Dendritic cell treated with granulocyte-macrophage colony-stimulating factor and Interleukin-4, amounts not matched to agents 40 ng/mL and 50 ng/mL, for 4 days (primary cell): ENCODE measurements at regions not wholly inside any gene's neighbourhood (a gene's known extent, or its start where the extent isn't known, plus 50 kb on each side); places are given as distances from the start of the nearest gene placed in this dataset.

ENCODE experiments used
- H3K27ac Mint-ChIP-seq: one replicate; pipeline ENCODE4 v1.8.0; 2022; ENCODE audit warnings: mild to moderate bottlenecking, mixed read lengths
- H3K27me3 Mint-ChIP-seq: one replicate; pipeline ENCODE4 v1.8.0; 2022; ENCODE audit warnings: mild to moderate bottlenecking, mixed read lengths
- H3K36me3 Mint-ChIP-seq: one replicate; pipeline ENCODE4 v1.8.0; 2022; ENCODE audit warnings: low read depth, mixed read lengths
- H3K4me1 Mint-ChIP-seq: one replicate; pipeline ENCODE4 v1.8.0; 2022; ENCODE audit warnings: low read depth, mixed read lengths
- H3K4me3 Mint-ChIP-seq: one replicate; pipeline ENCODE4 v1.8.0; 2022; ENCODE audit warnings: mild to moderate bottlenecking, moderate library complexity, mixed read lengths
- H3K9me3 Mint-ChIP-seq: one replicate; pipeline ENCODE4 v1.8.0; 2022; ENCODE audit warnings: mixed read lengths
- intact Hi-C: fragments of 100-400 bp; cut with micrococcal nuclease; formaldehyde crosslinking; loops from one replicate; pipeline ENCODE4 v1.15.0; 2022

DNA sequence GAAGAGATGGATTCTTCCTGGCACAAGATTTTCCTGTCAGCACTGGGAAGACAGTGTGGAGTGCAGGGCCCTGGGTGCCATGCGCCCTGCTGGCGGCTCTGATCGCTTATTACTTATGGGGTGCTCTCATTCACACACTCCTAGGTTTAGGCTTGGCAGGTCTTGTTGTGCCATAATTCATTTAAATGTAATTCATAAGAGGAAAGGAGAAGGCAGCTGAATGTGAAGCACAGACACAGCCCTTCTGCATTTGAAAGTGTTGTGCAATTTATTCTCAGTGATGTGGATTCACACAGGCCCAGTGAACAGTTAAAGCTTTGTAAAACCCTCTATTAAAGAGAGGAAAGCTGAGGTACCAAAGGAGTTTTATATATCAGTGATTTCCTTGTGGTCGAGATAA is 249.7 kb downstream of the C4orf33 start:
- Mint-ChIP-seq H3K4me3 (no peak overlapping the region), H3K36me3 (no peaks in the 10 kb centered on the region), H3K4me1 (peaks cover 22% of the 10 kb centered on the region), H3K27ac (no peak overlapping the region), H3K9me3 (no peaks in the 10 kb centered on the region), H3K27me3 (peaks cover 4% of the 10 kb centered on the region)
- intact Hi-C loops = loop anchor here (5.0 to 10.0 kb wide), 2 partner anchors 189 to 297 kb away; no protein-coding TSS in a partner anchor

DNA sequence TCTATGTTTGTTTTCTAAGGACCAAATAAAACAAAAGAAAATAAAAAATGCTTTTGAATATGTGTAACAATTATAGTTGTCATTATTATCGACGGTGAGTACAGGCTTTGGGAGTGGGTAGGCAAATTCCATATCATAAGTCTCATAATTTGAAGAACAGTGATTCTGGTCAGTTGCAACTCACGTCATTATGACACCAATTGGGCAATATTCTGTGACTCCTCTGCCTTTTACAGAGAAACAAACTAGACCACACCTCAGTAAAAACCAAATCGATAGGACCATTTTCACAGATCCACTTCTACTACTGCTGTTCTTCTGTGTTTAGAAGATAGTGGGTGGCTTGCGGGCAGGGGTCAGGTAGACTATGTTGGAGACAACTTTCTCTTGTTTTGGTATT is 250.1 kb downstream of the C4orf33 start:
- H3K4me3 Mint-ChIP-seq = no peak overlapping the region
- peaks cover 22% of the 10 kb centered on the region for H3K4me1 Mint-ChIP-seq
- H3K9me3 Mint-ChIP-seq = no peaks in the 10 kb centered on the region
- no peak overlapping the region for H3K27ac Mint-ChIP-seq
- intact Hi-C loops = loop anchor here (5.0 to 10.0 kb wide), 2 partner anchors 189 to 296 kb away; no protein-coding TSS in a partner anchor
- H3K27me3 Mint-ChIP-seq = peaks cover 4% of the 10 kb centered on the region
- H3K36me3 Mint-ChIP-seq = no peaks in the 10 kb centered on the region

DNA sequence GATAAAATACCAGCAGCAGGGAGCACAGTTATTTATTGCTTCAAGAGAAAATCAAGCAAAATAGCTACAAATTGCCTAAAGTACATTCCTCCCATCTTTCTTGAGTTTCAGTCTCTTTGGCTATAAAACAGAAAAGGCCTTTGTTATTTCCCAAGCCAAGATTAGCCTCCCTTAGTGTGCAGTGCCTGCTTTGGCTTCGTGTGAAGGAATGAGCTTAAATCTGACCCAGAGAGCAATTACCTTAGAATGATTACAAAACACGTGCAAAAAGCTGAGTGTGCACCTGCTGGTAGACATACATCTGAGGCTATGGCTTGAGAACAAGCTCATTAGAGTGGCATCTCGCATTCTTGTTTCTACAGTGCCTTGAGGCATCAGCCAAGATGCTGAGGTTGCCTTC is 250.8 kb downstream of the C4orf33 start:
- H3K4me3 Mint-ChIP-seq = no peak overlapping the region
- H3K36me3 Mint-ChIP-seq = no peaks in the 10 kb centered on the region
- peaks cover 6% of the 10 kb centered on the region for H3K27me3 Mint-ChIP-seq
- peaks cover 22% of the 10 kb centered on the region for H3K4me1 Mint-ChIP-seq
- intact Hi-C loops = loop anchor here (5.0 to 10.0 kb wide), 2 partner anchors 188 to 296 kb away; no protein-coding TSS in a partner anchor
- no peak overlapping the region for H3K27ac Mint-ChIP-seq
- H3K9me3 Mint-ChIP-seq = no peaks in the 10 kb centered on the region

DNA sequence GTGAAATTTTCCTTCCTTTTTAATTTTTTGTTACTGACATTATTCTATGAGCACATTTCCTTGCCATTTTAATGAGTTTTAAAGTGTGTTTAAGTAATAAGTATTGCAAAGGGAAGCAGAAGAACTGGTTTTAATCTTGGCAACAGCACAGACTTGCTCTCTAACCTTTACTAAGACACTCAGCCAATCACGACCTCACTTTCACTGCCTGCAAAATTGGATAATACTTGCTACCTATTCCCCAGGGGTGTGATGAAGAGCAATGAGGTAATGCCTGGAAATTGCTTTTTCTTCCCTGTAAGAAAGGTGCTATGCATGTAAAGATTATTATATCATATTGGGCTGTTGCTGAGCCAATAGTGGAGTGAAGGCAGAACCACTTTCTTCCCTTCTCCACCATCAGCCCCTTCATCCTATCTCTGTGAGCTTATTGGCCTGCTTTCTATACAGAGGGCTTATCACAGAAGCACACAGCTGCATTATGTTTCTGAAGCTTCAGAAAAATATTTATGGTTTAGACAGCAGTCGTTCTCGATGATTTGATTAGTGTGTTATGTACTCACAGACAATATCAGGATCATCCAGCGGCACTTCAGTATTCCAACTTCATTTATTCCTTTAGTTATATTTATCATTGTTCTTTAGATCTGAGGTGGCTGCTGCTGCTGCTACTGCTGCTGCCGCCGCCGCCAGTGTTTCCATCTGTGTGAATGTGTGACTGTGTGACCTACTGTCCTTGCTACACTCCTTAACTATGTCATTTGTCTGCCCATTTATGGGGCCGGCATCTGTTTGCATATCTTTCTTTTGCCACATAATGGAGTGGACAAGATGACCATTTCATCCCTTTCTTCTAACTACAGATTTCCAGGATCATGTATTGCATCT is 255.1 kb downstream of the C4orf33 start:
- Mint-ChIP-seq H3K4me1 (peaks cover under 1% of the 10 kb centered on the region), H3K36me3 (no peaks in the 10 kb centered on the region), H3K4me3 (no peak overlapping the region), H3K9me3 (no peaks in the 10 kb centered on the region), H3K27ac (no peak overlapping the region), H3K27me3 (peaks cover 26% of the 10 kb centered on the region)
- intact Hi-C loops = no loop called here

DNA sequence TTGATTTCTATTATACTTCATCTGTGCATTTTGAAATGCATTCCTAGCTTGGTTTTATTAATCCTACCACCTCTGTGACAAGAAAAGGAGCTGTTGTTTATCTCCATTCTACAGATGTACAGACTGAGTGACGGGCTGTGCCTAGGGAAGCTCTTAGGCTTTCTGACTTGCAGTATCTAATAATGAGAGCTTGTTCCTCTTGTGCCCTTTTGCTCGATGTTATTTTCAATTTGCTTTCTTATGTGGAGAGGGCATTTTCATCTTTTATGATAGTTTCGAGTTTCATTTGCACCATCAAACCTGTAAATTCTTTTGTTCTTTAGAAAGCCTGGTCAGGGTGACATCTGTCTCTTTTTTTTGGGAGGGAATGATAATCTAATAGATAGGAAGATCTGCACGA is 256.5 kb downstream of the C4orf33 start:
- no peaks in the 10 kb centered on the region for H3K36me3 Mint-ChIP-seq
- H3K27me3 Mint-ChIP-seq = peaks cover 26% of the 10 kb centered on the region
- intact Hi-C loops = no loop called here
- no peaks in the 10 kb centered on the region for H3K9me3 Mint-ChIP-seq
- H3K27ac Mint-ChIP-seq = no peak overlapping the region
- H3K4me1 Mint-ChIP-seq = no peaks in the 10 kb centered on the region
- no peak overlapping the region for H3K4me3 Mint-ChIP-seq

DNA sequence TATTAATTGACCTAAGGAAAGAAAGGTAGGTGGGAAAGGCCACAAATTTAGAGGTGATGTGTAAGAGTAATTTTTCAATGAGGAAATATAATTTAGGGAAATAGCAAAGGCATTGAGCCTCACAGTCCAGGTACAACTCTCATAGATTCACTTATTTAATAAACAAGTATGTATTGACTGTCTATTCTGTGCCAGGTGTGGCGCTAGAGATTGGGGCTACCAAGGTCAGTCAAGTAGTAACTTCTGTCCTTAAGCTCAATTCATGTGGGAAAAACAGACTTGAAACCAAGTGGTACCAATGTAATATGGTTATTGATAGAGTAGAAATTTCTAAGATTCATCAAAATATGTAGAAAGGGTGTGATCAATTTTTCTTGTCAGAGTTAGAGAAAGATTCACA is 257.5 kb downstream of the C4orf33 start:
- Mint-ChIP-seq H3K4me1 (peaks cover 5% of the 10 kb centered on the region), H3K9me3 (no peaks in the 10 kb centered on the region), H3K27me3 (peaks cover 26% of the 10 kb centered on the region), H3K36me3 (no peaks in the 10 kb centered on the region), H3K4me3 (no peak overlapping the region), H3K27ac (no peak overlapping the region)
- intact Hi-C loops = no loop called here

DNA sequence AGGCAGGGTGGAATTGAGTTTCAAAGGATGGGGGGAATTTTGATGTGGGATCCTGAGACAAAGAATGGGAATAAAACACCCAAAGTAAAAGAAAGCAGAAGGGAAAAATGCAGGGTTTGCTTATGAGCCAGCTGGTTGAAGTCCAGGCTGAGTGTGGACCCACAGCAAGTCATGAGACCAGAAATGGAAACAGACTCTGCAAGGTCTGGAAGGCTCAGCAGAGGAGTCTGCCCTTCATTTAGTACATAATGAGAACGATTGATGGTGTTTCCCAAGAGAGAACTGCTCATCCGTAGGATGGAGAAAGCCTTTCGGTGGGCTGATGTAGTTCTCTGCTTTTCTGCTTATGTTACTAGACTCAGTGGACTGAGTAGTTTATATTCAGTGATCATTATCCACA is 259.1 kb downstream of the C4orf33 start:
- Mint-ChIP-seq H3K9me3 (no peaks in the 10 kb centered on the region), H3K4me3 (no peak overlapping the region), H3K36me3 (no peaks in the 10 kb centered on the region), H3K27me3 (peaks cover 31% of the 10 kb centered on the region), H3K27ac (no peak overlapping the region), H3K4me1 (peaks cover 5% of the 10 kb centered on the region)
- intact Hi-C loops = no loop called here

DNA sequence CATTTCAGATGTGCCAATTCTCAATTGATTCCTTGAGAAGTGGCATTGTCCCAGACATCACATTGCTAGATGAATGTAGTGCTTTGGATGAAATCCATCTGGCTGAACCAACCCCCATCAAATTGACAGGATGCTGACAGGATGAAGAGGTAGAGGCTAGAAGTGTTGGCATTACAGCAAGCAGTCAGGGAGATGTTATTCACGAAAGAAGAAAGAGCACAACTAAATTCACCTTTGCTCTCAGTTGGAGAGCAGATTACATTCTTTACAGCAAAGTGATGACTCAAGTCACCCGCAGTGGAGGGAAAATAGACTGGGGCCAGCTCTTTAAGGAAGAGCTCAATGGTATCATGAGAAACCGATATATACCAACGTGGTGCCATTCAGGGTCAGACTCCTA is 259.6 kb downstream of the C4orf33 start:
- H3K4me1 Mint-ChIP-seq = peaks cover 5% of the 10 kb centered on the region

DNA sequence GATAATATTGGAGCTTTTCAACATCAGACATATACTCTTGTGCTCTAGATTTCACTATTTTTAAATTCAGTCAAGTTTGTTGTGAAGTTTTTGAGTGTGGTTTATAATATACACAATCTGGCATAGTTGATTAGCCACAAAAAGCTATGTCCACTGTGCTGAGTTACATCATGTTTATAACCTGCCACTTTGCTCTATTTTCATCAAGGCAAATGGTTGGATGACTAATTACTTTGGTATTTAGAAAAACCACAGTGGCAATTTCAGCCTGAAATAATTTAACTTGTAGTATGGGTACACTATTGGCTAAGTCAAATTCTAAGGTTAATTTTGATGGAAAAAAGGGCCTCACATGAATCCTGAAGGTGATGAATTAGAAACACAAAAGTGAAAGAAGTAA is 262.6 kb downstream of the C4orf33 start:
- Mint-ChIP-seq H3K4me1 (peaks cover 5% of the 10 kb centered on the region), H3K4me3 (no peak overlapping the region), H3K36me3 (no peaks in the 10 kb centered on the region), H3K27me3 (peaks cover 26% of the 10 kb centered on the region), H3K27ac (no peak overlapping the region), H3K9me3 (no peaks in the 10 kb centered on the region)
- intact Hi-C loops = no loop called here

More for the DNA sequence above, 259.6 kb downstream of the C4orf33 start:
- H3K4me3 Mint-ChIP-seq = no peak overlapping the region
- intact Hi-C loops = no loop called here
- no peaks in the 10 kb centered on the region for H3K9me3 Mint-ChIP-seq
- H3K27ac Mint-ChIP-seq = no peak overlapping the region
- H3K36me3 Mint-ChIP-seq = no peaks in the 10 kb centered on the region
- peaks cover 29% of the 10 kb centered on the region for H3K27me3 Mint-ChIP-seq

DNA sequence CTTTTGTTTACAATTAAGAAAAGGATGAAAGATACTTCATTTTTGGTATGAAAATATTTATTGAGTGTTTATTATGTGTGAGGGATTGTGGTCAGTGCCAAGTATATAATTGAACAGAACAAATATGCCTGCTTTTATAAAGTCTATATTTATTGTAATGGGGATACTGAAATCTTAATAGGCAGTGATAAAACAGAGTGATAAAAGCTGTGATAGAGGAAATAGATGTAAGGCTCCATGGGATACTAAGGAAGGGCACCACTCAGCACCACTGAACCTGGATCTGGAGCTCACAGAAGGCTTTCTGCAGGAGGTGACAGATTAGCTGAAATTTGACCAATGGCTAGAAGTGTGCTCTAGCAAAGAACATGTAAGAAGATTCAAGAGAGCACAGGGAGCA is 263.5 kb downstream of the C4orf33 start:
- H3K36me3 Mint-ChIP-seq = no peaks in the 10 kb centered on the region
- H3K9me3 Mint-ChIP-seq = no peaks in the 10 kb centered on the region
- no peak overlapping the region for H3K4me3 Mint-ChIP-seq
- intact Hi-C loops = no loop called here
- peaks cover 20% of the 10 kb centered on the region for H3K27me3 Mint-ChIP-seq
- no peak overlapping the region for H3K27ac Mint-ChIP-seq
- peaks cover 5% of the 10 kb centered on the region for H3K4me1 Mint-ChIP-seq

DNA sequence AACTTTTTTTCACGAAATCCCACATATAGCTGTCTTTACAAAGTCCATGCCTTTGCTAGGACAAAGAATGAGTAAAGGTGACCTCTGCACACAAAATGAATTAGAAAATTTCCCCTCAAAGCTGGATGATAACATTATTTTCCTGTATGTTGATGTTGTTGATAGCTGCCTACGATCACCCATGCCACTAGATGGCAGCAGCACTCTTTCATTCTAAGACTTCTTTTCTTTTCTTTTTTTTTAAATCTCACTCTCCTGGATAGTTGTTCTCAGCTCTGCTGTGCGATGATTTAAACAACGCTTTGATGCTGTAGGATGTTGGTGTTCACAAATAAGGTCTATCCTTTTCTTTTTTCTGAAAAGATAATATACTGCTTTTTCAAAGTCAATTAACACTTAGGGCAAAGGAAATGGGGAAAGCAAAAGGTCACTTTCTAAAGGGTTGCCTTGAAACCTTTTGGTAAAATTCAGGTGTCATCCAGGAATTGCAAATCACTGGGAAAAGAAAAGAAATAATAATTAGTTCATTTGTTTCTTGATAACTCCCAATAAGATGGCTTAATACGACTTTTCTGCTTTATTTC is 266.8 kb downstream of the C4orf33 start:
- Mint-ChIP-seq H3K4me3 (no peak overlapping the region), H3K27ac (no peak overlapping the region), H3K4me1 (peaks cover 3% of the 10 kb centered on the region), H3K36me3 (no peaks in the 10 kb centered on the region), H3K9me3 (no peaks in the 10 kb centered on the region), H3K27me3 (peaks cover 11% of the 10 kb centered on the region)
- intact Hi-C loops = loop anchor here (1.0 kb wide), 1 partner anchor 279 kb away; no protein-coding TSS in a partner anchor

DNA sequence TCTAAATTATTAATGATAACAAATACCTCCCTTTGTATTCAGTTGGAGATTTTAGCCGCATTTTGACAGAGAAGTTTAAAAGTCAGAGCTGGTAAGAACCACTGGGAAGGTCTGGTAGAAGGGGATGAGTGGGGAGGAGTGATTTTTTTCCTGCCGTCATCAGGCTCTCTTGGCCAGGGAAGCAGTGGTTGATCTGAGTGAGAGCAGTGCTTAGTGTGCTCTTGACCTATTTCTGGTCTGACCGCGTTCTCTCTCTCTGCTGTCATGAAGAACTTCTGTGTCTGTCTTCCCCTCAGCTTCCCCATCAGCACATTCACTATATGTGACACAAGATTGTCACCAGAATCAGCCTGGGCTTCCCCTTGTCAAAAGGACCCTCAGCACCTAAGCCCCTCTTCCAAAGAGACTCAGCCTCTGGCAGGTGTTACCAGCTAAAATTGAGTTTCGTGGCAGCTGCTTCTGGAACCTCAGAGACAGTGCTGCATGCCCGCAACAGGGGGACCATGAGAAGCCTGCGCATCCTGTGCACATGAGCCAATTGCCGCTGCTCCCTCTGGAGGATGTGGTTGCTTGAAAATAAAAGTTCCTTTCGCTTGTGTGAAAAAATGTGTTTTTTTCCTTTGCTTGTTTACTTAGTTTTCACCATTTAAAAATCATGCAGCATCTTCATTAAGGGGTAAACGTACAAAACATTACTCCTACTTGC is 268.9 kb downstream of the C4orf33 start:
- H3K4me3 Mint-ChIP-seq = no peak overlapping the region
- no peaks in the 10 kb centered on the region for H3K9me3 Mint-ChIP-seq
- no peaks in the 10 kb centered on the region for H3K4me1 Mint-ChIP-seq
- intact Hi-C loops = no loop called here
- H3K36me3 Mint-ChIP-seq = no peaks in the 10 kb centered on the region
- H3K27me3 Mint-ChIP-seq = peaks cover 6% of the 10 kb centered on the region
- no peak overlapping the region for H3K27ac Mint-ChIP-seq

DNA sequence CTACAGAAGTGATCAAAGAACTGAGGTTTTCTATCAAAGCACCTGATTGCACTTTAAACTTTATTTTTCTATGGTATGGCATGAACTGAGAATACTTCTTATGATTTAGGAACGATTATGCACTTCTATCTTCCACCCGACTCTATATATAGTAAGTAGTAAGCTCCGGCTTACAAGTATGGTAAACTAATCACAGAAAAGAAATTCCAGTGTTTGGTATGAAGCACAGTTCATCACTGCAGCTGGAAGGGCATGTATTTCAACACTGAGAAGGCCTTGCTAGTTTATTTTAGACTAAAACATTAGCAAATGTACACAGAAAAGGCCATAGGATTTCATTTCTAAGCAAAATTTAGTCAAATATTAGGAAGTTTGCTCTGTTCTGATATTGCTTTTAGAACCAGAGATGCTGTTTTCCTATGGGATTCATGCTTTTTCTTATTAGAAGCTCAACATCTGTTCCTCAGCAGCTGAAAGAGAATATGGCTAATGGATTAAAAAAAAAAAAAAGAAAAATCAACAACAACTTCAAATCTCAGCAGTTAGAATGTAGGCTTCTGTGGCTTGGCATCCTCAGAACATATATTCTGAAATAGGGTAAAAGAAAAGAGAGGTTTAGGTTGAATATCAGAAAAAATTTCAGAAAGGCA is 273.5 kb downstream of the C4orf33 start:
- H3K4me1 Mint-ChIP-seq = no peaks in the 10 kb centered on the region
- peaks cover 10% of the 10 kb centered on the region for H3K27me3 Mint-ChIP-seq
- no peaks in the 10 kb centered on the region for H3K36me3 Mint-ChIP-seq
- no peak overlapping the region for H3K4me3 Mint-ChIP-seq
- no peaks in the 10 kb centered on the region for H3K9me3 Mint-ChIP-seq
- intact Hi-C loops = no loop called here
- H3K27ac Mint-ChIP-seq = no peak overlapping the region

DNA sequence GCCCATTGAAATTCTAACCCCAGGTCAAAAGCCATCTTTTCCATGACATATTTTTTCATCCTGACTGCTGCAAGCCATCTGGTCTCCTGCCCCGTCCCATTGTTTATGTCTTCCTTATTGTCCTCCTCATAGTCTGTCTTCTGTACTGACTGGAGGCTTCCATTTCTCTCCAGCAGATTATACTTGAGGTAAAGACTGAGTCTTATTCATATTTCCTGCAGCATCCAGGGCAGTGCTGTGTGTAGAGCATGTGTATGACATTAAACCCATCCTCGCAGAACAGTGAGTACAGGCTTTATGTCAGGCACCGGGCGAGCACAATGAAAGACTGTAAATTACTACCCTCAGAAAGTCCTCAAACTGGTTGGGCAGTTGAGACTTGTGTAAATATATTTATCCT is 275.1 kb downstream of the C4orf33 start:
- intact Hi-C loops = no loop called here
- Mint-ChIP-seq H3K36me3 (no peaks in the 10 kb centered on the region), H3K4me3 (no peak overlapping the region), H3K4me1 (no peaks in the 10 kb centered on the region), H3K27ac (no peak overlapping the region), H3K27me3 (peaks cover 8% of the 10 kb centered on the region), H3K9me3 (no peaks in the 10 kb centered on the region)
